ENCODE measurements at regions not wholly inside any gene's neighbourhood (a gene's known extent, or its start where the extent isn't known, plus 50 kb on each side); places are given as distances from the start of the nearest gene placed in this dataset.

GRCh38 chr6:101312652-101313051 is 80.9 kb upstream of the GRIK2 start:
- DNase-seq, result no peak

- DNase-seq, result no peak
These were observed 70.6 kb upstream of the GRIK2 start for GRCh38 chr6:101322921-101323320.

DNA sequence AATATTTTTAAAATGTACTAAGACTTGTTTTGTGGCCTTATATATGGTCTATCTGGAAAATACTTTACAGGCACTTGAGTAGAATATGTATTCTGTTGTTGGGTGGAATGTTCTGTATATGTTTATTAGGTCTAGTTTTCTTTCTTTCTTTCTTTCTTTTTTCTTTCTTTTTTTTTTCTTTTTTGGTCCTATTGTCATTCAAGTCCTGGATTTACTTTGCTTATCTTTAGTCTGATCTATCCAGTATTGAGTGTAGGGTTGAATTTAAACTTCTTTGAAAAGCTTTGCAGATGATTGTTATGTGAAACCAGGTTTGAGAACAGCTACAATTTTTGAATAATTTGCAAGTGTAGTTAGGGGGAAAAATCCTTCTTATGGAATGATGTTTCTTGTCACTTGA is 67.1 kb upstream of the GRIK2 start:
- DNase-seq, result no peak

DNA sequence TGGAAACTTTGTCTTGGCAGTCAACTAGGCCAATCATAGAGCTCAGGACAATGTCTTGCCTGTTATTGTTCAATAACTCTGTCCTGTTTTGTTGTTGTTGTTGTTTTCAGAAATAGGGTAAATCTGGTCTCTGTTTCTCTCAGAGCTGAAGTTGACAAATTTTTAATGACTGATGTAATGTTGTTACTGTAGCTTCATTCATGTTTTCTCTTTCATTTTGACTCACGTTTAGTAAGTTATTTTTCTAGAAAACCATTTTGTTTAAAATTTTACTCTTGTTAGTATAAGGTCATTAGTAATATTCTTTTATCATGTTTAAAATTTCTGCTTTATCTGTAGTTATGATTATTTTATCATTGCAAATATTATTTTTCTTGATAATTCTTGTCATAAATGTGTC is 51.6 kb upstream of the GRIK2 start:
- DNase-seq, result no peak
